ENCODE measurements at regions not wholly inside any gene's neighbourhood (a gene's known extent, or its start where the extent isn't known, plus 50 kb on each side); places are given as distances from the start of the nearest gene placed in this dataset.
A peak's percentile ranks its signal among the peaks of the same experiment; 100 is the strongest.

GRCh38 chrX:137483554-137483953, 82.4 kb upstream of the ZIC3 start:
- no peaks in the 10 kb centered on the region for H3K4me1 Mint-ChIP-seq
- ATAC-seq = no peak
- H3K36me3 Mint-ChIP-seq (ENCODE audit: low read depth) = no peaks in the 10 kb centered on the region
- H3K27ac Mint-ChIP-seq = no peak overlapping the region
- H3K4me3 Mint-ChIP-seq = no peak overlapping the region
- H3K27me3 Mint-ChIP-seq = no peaks in the 10 kb centered on the region
- no peak for DNase-seq
- H3K9me3 ChIP-seq (ENCODE audit: control insufficient read depth, low read length, poor library complexity, severe bottlenecking) = no peaks in the 10 kb centered on the region

DNA sequence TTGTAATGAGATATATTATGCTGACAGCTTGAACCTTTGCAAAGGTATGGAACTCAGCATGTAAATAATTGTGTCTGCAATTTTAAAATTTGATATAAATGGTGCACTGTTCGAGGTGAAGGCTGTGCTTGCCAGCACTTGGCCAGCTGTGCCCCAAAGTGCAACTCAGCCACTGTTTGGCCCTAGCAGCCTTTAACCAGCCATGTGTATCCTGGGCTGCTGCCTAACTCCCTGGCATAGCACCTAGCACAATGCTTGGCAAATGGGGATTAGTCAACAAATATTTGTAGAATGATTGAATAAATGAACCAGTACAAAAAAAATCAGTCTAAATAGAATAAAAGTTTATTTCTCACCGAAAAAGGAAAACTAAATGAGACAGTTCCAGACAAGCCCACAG, 83.8 kb upstream of the ZIC3 start:
- H3K4me3 Mint-ChIP-seq = no peak overlapping the region
- DNase-seq = no peak
- H3K4me1 Mint-ChIP-seq = no peaks in the 10 kb centered on the region
- H3K27ac Mint-ChIP-seq = no peak overlapping the region
- no peaks in the 10 kb centered on the region for H3K36me3 Mint-ChIP-seq (ENCODE audit: low read depth)
- ATAC-seq = no peak
- no peaks in the 10 kb centered on the region for H3K27me3 Mint-ChIP-seq
- no peaks in the 10 kb centered on the region for H3K9me3 ChIP-seq (ENCODE audit: control insufficient read depth, low read length, poor library complexity, severe bottlenecking)

GRCh38 chrX:137479386-137479785, 86.5 kb upstream of the ZIC3 start:
- no peak overlapping the region for H3K27ac Mint-ChIP-seq
- H3K27me3 Mint-ChIP-seq = no peaks in the 10 kb centered on the region
- no peaks in the 10 kb centered on the region for H3K36me3 Mint-ChIP-seq (ENCODE audit: low read depth)
- DNase-seq (no peak), ATAC-seq (no peak)
- H3K4me1 Mint-ChIP-seq = no peaks in the 10 kb centered on the region
- H3K4me3 Mint-ChIP-seq = no peak overlapping the region
- H3K9me3 ChIP-seq (ENCODE audit: control insufficient read depth, low read length, poor library complexity, severe bottlenecking) = no peaks in the 10 kb centered on the region

- Mint-ChIP-seq H3K4me1 (no peaks in the 10 kb centered on the region), H3K36me3 (ENCODE audit: low read depth) (no peaks in the 10 kb centered on the region), H3K27ac (no peak overlapping the region), H3K27me3 (no peaks in the 10 kb centered on the region), H3K4me3 (no peak overlapping the region)
- ATAC-seq = no peak
- DNase-seq = no peak
- no peaks in the 10 kb centered on the region for H3K9me3 ChIP-seq (ENCODE audit: control insufficient read depth, low read length, poor library complexity, severe bottlenecking)
These were observed 124.2 kb upstream of the ZIC3 start for GRCh38 chrX:137441711-137442110.

GRCh38 chrX:137432609-137433008, 133.3 kb upstream of the ZIC3 start:
- no peaks in the 10 kb centered on the region for H3K36me3 Mint-ChIP-seq (ENCODE audit: low read depth)
- peaks cover 3% of the 10 kb centered on the region for H3K4me1 Mint-ChIP-seq
- no peak for DNase-seq
- H3K27ac Mint-ChIP-seq = no peak overlapping the region
- peaks cover 5% of the 10 kb centered on the region for H3K27me3 Mint-ChIP-seq
- no peak for ATAC-seq
- no peaks in the 10 kb centered on the region for H3K9me3 ChIP-seq (ENCODE audit: control insufficient read depth, low read length, poor library complexity, severe bottlenecking)
- H3K4me3 Mint-ChIP-seq = no peak overlapping the region

DNA sequence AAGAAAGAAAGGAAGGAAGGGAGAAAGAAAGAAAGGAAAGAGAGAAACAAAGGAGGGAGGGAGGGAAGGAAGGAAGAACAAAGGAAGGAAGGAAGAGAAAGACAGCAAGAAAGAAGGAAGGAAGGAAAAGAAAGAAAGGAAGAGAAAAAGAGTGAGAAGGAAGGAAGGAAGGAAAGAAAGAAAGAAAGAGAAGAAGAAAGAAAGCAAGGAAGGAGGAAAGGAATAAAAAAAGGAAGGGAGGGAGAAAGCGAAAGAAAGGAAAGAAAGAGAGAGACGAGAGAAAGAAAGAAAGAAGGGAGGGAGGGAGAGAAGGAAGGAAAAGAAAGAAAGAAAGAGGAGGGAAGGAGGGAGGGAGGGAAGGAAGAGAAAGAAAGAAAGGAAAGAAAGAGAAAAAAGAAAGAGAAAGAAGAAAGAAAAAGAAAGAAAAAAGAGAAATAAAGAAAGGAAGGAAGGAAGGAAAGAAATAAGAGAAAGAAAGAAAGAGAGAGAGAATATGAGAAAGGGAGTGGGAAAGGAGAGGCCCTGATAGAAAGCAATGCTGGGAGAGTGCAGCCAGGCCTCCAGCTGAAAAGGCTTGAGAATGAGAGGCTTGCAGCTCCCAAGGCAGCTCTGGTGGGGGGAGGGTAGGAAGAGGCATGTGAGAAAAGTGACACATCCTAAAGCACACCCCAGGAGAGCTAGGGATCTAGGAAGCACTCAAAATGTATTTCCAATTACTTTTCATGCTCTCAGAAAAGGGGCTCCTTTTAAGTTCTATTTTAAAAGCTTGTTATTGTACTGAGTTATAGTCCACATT, 134.0 kb upstream of the ZIC3 start:
- Mint-ChIP-seq H3K4me1 (peaks cover 3% of the 10 kb centered on the region), H3K27me3 (peaks cover 7% of the 10 kb centered on the region), H3K36me3 (ENCODE audit: low read depth) (no peaks in the 10 kb centered on the region), H3K27ac (no peak overlapping the region), H3K4me3 (no peak overlapping the region)
- H3K9me3 ChIP-seq (ENCODE audit: control insufficient read depth, low read length, poor library complexity, severe bottlenecking) = no peaks in the 10 kb centered on the region
- ATAC-seq = no peak
- DNase-seq = no peak

GRCh38 chrX:137430984-137431475, 134.9 kb upstream of the ZIC3 start:
- Mint-ChIP-seq H3K36me3 (ENCODE audit: low read depth) (no peaks in the 10 kb centered on the region), H3K4me3 (no peak overlapping the region), H3K27me3 (peaks cover 14% of the 10 kb centered on the region), H3K27ac (no peak overlapping the region), H3K4me1 (peaks cover 3% of the 10 kb centered on the region)
- H3K9me3 ChIP-seq (ENCODE audit: control insufficient read depth, low read length, poor library complexity, severe bottlenecking) = no peaks in the 10 kb centered on the region
- no peak for DNase-seq
- ATAC-seq = no peak

- H3K4me3 Mint-ChIP-seq = no peak overlapping the region
- H3K9me3 ChIP-seq (ENCODE audit: control insufficient read depth, low read length, poor library complexity, severe bottlenecking) = no peaks in the 10 kb centered on the region
- peaks cover 2% of the 10 kb centered on the region for H3K36me3 Mint-ChIP-seq (ENCODE audit: low read depth)
- peaks cover 3% of the 10 kb centered on the region for H3K4me1 Mint-ChIP-seq
- peaks cover 18% of the 10 kb centered on the region for H3K27me3 Mint-ChIP-seq
- no peak overlapping the region for H3K27ac Mint-ChIP-seq
- ATAC-seq (no peak), DNase-seq (no peak)
These were observed 135.6 kb upstream of the ZIC3 start for GRCh38 chrX:137430301-137430700.

GRCh38 chrX:137428766-137429591, 136.9 kb upstream of the ZIC3 start:
- Mint-ChIP-seq H3K4me3 (peak overlapping the region; percentile 84), H3K4me1 (peaks cover 3% of the 10 kb centered on the region), H3K27me3 (peaks cover 24% of the 10 kb centered on the region), H3K36me3 (ENCODE audit: low read depth) (peaks cover 2% of the 10 kb centered on the region), H3K27ac (no peak overlapping the region)
- no peaks in the 10 kb centered on the region for H3K9me3 ChIP-seq (ENCODE audit: control insufficient read depth, low read length, poor library complexity, severe bottlenecking)
- ATAC-seq = no peak
- no peak for DNase-seq

DNA sequence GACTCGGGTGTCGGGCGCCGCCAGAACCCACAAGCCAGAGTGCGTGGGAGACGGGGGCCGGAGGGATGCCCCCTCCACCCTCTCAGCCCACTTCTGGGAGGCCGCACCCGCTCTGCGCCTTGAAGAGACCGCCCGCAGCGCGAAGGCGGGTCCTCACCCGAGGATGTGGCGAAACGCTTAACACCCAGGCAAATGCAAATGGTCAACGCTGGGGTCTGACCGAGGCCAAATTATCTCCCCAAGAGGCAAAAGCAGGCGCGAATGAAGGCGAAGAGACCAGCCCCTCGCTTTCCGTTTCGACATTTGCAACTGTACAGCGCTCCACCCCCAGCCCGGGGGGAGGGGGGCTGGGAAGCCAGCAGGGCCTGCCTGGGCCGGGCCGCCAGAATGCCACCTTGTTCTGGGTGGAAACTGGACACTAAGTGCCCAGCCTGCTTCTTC, 137.7 kb upstream of the ZIC3 start:
- Mint-ChIP-seq H3K27me3 (peaks cover 31% of the 10 kb centered on the region), H3K4me3 (peak overlapping the region; percentile 84), H3K27ac (no peak overlapping the region), H3K36me3 (ENCODE audit: low read depth) (peaks cover 2% of the 10 kb centered on the region), H3K4me1 (peaks cover 3% of the 10 kb centered on the region)
- ATAC-seq (no peak), DNase-seq (no peak)
- H3K9me3 ChIP-seq (ENCODE audit: control insufficient read depth, low read length, poor library complexity, severe bottlenecking) = no peaks in the 10 kb centered on the region

- DNase-seq (no peak), ATAC-seq (no peak)
- H3K9me3 ChIP-seq (ENCODE audit: control insufficient read depth, low read length, poor library complexity, severe bottlenecking) = no peaks in the 10 kb centered on the region
- peaks cover 3% of the 10 kb centered on the region for H3K4me1 Mint-ChIP-seq
- peaks cover 36% of the 10 kb centered on the region for H3K27me3 Mint-ChIP-seq
- peaks cover 2% of the 10 kb centered on the region for H3K36me3 Mint-ChIP-seq (ENCODE audit: low read depth)
- no peak overlapping the region for H3K27ac Mint-ChIP-seq
- H3K4me3 Mint-ChIP-seq = peak overlapping the region; percentile 84
These were observed 138.1 kb upstream of the ZIC3 start for GRCh38 chrX:137427816-137428215.

GRCh38 chrX:137427426-137427778, 138.5 kb upstream of the ZIC3 start:
- H3K4me1 Mint-ChIP-seq = peaks cover 3% of the 10 kb centered on the region
- H3K27ac Mint-ChIP-seq = no peak overlapping the region
- H3K36me3 Mint-ChIP-seq (ENCODE audit: low read depth) = peaks cover 2% of the 10 kb centered on the region
- H3K4me3 Mint-ChIP-seq = peak overlapping the region; percentile 84
- ATAC-seq (no peak), DNase-seq (no peak)
- H3K27me3 Mint-ChIP-seq = peaks cover 38% of the 10 kb centered on the region
- no peaks in the 10 kb centered on the region for H3K9me3 ChIP-seq (ENCODE audit: control insufficient read depth, low read length, poor library complexity, severe bottlenecking)

DNA sequence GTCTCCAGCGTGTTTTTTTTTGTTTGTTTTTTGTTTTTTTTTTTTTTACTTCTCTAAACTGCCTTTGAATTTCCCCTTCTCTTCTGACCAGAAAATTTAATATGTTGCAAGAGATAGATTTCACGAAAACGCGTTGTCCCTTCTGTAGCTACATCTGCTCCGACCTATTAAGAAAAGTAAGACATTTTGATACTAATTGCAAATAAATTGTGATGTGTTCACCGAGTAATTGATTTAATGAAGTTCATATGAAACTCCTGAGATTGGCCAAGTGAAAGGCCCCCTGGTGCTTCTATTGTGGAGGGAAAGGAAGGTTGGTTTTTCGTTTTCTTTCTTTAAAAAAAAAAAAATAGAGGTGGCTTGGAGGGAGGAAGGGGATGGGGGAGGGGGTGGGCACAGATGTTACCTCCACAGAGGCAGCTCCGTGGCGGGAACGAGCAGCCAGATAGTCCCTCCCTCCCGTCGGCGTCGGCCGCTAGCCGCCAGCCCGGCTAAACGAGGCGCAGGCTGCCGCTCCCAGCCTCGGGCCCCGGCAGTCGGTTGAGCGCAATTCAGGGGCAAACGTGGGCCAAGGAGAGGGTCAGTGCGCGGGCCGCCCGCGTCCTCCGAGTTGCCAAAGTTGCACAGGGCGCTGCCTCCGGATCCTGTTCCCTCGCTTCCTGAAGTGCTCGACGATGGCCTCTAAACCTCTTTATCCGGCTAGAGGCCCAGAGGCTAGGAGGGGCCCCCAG, 139.1 kb upstream of the ZIC3 start:
- H3K4me1 Mint-ChIP-seq = peaks cover 3% of the 10 kb centered on the region

More for the DNA sequence above, 139.1 kb upstream of the ZIC3 start:
- Mint-ChIP-seq H3K4me3 (peak overlapping the region; percentile 84), H3K27ac (no peak overlapping the region), H3K27me3 (peaks cover 41% of the 10 kb centered on the region), H3K36me3 (ENCODE audit: low read depth) (peaks cover 2% of the 10 kb centered on the region)
- H3K9me3 ChIP-seq (ENCODE audit: control insufficient read depth, low read length, poor library complexity, severe bottlenecking) = no peaks in the 10 kb centered on the region
- no peak for ATAC-seq
- no peak for DNase-seq
